HepG2 (cell line): ENCODE measurements at regions not wholly inside any gene's neighbourhood (a gene's known extent, or its start where the extent isn't known, plus 50 kb on each side); places are given as distances from the start of the nearest gene placed in this dataset.

Experiments used
- ELF3 ChIP-seq: IDR thresholded peaks from 2 replicates; pipeline ENCODE4 v1.6.1; 2016; ENCODE audit warnings: missing genetic modification reagents, missing compliant biosample characterization
- RFX5 ChIP-seq: IDR thresholded peaks from 2 replicates; pipeline ENCODE4 v1.6.1; 2011; ENCODE audit warnings: low read depth, low read length, improper control_type of control experiment
- XRCC5 ChIP-seq: fragments of 200-400 bp; formaldehyde crosslinking; optimal IDR thresholded peaks from 2 replicates; pipeline ENCODE3; 2017; ENCODE audit warnings: mild to moderate bottlenecking, low read length
- ZMYM4 ChIP-seq: sonication (generic); formaldehyde crosslinking; IDR thresholded peaks from 2 replicates; pipeline ENCODE4 v1.8.1; 2023; ENCODE audit warnings: mild to moderate bottlenecking, missing genetic modification reagents
- ZNF354B ChIP-seq: sonication (generic); formaldehyde crosslinking; IDR thresholded peaks from 2 replicates; pipeline ENCODE4 v1.8.0; 2022; ENCODE audit warnings: mild to moderate bottlenecking, missing genetic modification reagents
- TF ChIP-seq, protein P1 (sequence below): sonication (generic); formaldehyde crosslinking; IDR thresholded peaks from 2 replicates; pipeline ENCODE4 v1.4.0; 2020; ENCODE audit warnings: mild to moderate bottlenecking, missing genetic modification reagents
- TF ChIP-seq, protein P2 (sequence below): sonication (generic); formaldehyde crosslinking; conservative IDR thresholded peaks from 2 replicates; pipeline ENCODE4 v1.4.0; 2020; ENCODE audit warnings: missing genetic modification reagents

DNA sequence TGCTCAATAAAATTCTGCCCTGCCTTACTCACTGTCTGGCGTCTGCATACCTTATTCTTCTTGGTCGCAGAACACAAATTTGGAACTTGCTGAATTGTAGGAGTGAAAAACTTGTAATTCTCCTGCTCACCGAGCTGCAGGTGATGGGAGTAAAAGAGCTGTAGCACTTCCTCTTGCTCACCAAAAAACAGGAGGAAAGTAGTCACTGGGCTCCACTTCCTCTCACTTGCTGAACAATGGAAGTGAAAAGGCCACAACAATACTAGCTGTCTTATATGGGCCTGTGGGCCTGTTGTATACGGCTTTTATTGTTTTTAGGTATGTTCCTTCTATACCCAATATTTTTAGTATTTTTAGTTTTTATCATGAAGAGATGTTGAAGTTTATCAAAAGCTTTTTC, 978.7 kb downstream of the SLITRK5 start (continued):
- TF ChIP-seq, protein P1, sequence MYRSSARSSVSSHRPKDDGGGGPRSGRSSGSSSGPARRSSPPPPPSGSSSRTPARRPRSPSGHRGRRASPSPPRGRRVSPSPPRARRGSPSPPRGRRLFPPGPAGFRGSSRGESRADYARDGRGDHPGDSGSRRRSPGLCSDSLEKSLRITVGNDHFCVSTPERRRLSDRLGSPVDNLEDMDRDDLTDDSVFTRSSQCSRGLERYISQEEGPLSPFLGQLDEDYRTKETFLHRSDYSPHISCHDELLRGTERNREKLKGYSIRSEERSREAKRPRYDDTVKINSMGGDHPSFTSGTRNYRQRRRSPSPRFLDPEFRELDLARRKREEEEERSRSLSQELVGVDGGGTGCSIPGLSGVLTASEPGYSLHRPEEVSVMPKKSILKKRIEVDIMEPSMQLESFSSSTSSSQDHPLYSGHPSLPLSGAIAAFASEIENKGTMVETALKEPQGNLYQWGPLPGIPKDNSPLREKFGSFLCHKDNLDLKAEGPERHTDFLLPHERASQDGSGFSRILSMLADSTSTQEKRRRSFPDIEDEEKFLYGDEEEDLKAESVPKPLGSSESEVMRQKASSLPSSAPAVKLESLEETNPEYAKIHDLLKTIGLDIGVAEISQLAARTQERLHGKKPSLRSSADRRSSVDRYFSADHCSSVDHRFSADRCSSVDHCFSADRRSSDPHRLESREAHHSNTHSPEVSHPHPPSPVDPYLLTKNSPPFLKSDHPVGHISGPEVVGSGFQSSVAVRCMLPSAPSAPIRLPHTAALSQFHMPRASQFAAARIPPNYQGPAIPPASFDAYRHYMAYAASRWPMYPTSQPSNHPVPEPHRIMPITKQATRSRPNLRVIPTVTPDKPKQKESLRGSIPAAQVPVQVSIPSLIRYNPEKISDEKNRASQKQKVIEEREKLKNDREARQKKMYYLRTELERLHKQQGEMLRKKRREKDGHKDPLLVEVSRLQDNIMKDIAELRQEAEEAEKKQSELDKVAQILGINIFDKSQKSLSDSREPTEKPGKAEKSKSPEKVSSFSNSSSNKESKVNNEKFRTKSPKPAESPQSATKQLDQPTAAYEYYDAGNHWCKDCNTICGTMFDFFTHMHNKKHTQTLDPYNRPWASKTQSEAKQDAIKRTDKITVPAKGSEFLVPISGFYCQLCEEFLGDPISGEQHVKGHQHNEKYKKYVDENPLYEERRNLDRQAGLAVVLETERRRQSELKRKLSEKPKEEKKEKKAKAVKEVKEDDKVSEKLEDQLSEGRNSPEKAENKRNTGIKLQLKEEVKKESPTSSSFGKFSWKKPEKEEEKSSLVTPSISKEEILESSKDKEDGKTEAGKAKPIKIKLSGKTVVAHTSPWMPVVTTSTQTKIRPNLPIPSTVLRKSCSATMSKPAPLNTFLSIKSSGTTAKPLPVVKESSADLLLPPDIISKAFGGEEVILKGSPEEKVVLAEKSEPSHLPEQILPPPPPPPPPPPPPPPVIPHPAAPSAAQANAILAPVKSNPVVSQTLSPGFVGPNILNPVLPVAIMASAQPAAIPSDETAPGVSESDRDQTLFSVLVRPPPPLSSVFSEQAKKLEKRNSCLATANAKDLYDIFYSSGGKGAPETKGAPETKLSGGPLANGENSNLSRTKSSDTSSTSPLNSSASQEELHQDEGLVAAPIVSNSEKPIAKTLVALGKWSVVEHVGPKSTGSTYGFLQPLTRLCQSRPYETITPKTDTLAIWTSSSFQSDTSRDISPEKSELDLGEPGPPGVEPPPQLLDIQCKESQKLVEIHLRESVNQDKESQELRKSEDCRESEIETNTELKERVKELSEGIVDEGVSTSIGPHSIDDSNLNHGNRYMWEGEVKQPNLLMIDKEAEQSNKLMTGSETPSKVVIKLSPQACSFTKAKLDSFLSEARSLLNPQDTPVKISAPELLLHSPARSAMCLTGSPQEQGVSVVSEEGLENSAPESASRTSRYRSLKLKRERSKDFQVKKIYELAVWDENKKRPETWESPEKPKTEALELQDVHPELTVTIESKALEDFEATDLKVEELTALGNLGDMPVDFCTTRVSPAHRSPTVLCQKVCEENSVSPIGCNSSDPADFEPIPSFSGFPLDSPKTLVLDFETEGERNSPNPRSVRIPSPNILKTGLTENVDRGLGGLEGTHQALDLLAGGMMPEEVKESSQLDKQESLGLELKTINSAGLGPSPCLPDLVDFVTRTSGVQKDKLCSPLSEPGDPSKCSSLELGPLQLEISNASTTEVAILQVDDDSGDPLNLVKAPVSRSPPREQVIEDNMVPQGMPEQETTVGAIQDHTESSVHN (CRISPR knock-in tag), result no peak
- TF ChIP-seq XRCC5, result no peak
- no peak for TF ChIP-seq RFX5
- TF ChIP-seq ZNF354B (CRISPR knock-in tag), result no peak
- no peak for TF ChIP-seq ZMYM4 (CRISPR knock-in tag)
- no peak for TF ChIP-seq ELF3 (CRISPR knock-in tag)
- TF ChIP-seq, protein P2, sequence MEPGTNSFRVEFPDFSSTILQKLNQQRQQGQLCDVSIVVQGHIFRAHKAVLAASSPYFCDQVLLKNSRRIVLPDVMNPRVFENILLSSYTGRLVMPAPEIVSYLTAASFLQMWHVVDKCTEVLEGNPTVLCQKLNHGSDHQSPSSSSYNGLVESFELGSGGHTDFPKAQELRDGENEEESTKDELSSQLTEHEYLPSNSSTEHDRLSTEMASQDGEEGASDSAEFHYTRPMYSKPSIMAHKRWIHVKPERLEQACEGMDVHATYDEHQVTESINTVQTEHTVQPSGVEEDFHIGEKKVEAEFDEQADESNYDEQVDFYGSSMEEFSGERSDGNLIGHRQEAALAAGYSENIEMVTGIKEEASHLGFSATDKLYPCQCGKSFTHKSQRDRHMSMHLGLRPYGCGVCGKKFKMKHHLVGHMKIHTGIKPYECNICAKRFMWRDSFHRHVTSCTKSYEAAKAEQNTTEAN, result no peak
- TF ChIP-seq, all 625 proteins: peak for 0
